SH-SY5Y (cell line): ENCODE measurements at regions not wholly inside any gene's neighbourhood (a gene's known extent, or its start where the extent isn't known, plus 50 kb on each side); places are given as distances from the start of the nearest gene placed in this dataset.

Experiments
- GATA2 ChIP-seq: IDR thresholded peaks from 2 replicates; pipeline ENCODE4 v1.6.1; 2011; ENCODE audit warnings: mild to moderate bottlenecking, low read depth, low read length
- GATA3 ChIP-seq: IDR thresholded peaks from 2 replicates; pipeline ENCODE4 v1.6.1; 2011; ENCODE audit warnings: low read depth, mild to moderate bottlenecking, low read length, moderate library complexity

DNA sequence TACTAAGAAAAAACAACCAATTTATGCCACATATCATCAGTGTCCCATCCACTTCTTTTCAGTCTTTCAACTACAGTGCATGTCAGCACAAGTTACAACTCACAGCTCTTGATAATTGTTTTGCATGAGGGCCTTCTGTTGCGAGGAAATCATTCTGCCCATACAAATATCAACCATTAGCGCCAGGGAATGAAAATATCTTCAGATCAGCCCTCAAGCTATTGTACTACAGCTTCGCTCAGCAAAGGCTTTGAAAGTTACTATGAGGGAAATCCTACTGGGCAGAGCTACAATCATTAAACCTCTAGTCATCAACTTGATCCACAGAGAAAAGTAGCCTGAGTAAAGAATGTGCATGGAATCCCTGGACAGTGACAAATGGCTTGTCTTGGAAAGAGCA is 1023.6 kb upstream of the HS3ST1 start:
- TF ChIP-seq GATA3 (no peak), GATA2 (peak; percentile 14; the same call in 1 of the 2 replicates)
